ENCODE measurements at regions not wholly inside any gene's neighbourhood (a gene's known extent, or its start where the extent isn't known, plus 50 kb on each side); places are given as distances from the start of the nearest gene placed in this dataset.

GRCh38 chr5:56633950-56634349 is 181.4 kb upstream of the MAP3K1 start:
- H3K36me3 Mint-ChIP-seq (ENCODE audit: insufficient read depth in 1 of 3, low read depth in 3 of 3), result peaks cover 7 to 13% (median 12%) of the 10 kb centered on the region in 3 experiments
- H2BK12ac ChIP-seq (ENCODE audit: insufficient read length, low read depth, low read length), result no peak overlapping the region
- TF ChIP-seq, protein P1, sequence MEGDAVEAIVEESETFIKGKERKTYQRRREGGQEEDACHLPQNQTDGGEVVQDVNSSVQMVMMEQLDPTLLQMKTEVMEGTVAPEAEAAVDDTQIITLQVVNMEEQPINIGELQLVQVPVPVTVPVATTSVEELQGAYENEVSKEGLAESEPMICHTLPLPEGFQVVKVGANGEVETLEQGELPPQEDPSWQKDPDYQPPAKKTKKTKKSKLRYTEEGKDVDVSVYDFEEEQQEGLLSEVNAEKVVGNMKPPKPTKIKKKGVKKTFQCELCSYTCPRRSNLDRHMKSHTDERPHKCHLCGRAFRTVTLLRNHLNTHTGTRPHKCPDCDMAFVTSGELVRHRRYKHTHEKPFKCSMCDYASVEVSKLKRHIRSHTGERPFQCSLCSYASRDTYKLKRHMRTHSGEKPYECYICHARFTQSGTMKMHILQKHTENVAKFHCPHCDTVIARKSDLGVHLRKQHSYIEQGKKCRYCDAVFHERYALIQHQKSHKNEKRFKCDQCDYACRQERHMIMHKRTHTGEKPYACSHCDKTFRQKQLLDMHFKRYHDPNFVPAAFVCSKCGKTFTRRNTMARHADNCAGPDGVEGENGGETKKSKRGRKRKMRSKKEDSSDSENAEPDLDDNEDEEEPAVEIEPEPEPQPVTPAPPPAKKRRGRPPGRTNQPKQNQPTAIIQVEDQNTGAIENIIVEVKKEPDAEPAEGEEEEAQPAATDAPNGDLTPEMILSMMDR (conservative IDR thresholded peaks at IDR 0.05), result no peak
- no peak overlapping the region for H3K56ac ChIP-seq (ENCODE audit: insufficient read length, low read depth, low read length)
- no peak overlapping the region for H3K27ac Mint-ChIP-seq
- no peak overlapping the region for H3K27ac ChIP-seq (ENCODE audit: insufficient read length, low read depth, low read length)
- no peak for DNase-seq
- no peaks in the 10 kb centered on the region for H4K20me1 ChIP-seq (ENCODE audit: control insufficient read depth, insufficient read depth, insufficient read length)
- H3K9me3 ChIP-seq (ENCODE audit: control insufficient read depth, low read depth, low read length), result no peaks in the 10 kb centered on the region
- H3K4me3 Mint-ChIP-seq, result no peak overlapping the region
- no peak overlapping the region for H3K4me2 ChIP-seq (ENCODE audit: insufficient read depth, insufficient read length, low read length)
- no peaks in the 10 kb centered on the region for H3K27me3 ChIP-seq (ENCODE audit: insufficient read depth, low read length)
- no peaks in the 10 kb centered on the region for H3K79me2 ChIP-seq (ENCODE audit: insufficient read depth, low read length)
- H2BK15ac ChIP-seq (ENCODE audit: low read depth, low read length), result no peak overlapping the region
- H4K5ac ChIP-seq (ENCODE audit: insufficient read length, low read depth, low read length), result no peak overlapping the region
- no peak overlapping the region for H3K4ac ChIP-seq (ENCODE audit: low read depth, low read length)
- H3K9ac ChIP-seq (ENCODE audit: extremely low read depth, insufficient read length, low read length), result no peak overlapping the region
- H3K18ac ChIP-seq (ENCODE audit: insufficient read length, low read depth, low read length), result no peak overlapping the region
- no peak overlapping the region for H3K14ac ChIP-seq (ENCODE audit: insufficient read depth, low read length)
- no peak overlapping the region for H4K8ac ChIP-seq (replicated peaks; ENCODE audit: insufficient read length, low read depth, low read length)
- H3T11ph ChIP-seq (ENCODE audit: low read length), result no peak overlapping the region
- no CpG with 5 or more reads among the region's 1 CpG for WGBS (ENCODE audit: extremely low coverage, insufficient read length, low lambda C conversion rate)
- H2BK120ac ChIP-seq (ENCODE audit: low read depth, low read length, poor library complexity, severe bottlenecking), result no peak overlapping the region
- H2BK5ac ChIP-seq (ENCODE audit: insufficient read length, low read length), result no peak overlapping the region
- H4K91ac ChIP-seq (ENCODE audit: insufficient read length, low read depth, low read length), result no peak overlapping the region
- H3K23me2 ChIP-seq (ENCODE audit: insufficient read length, low read depth, low read length, poor library complexity, severe bottlenecking), result no peaks in the 10 kb centered on the region
- H2AK5ac ChIP-seq (ENCODE audit: insufficient read length, low read length), result no peak overlapping the region
- H2BK20ac ChIP-seq (ENCODE audit: low read depth, low read length, poor library complexity, severe bottlenecking), result no peak overlapping the region
- H3K79me1 ChIP-seq (ENCODE audit: insufficient read depth, low read depth, low read length, poor library complexity, severe bottlenecking), result no peaks in the 10 kb centered on the region
- H3K4me1 ChIP-seq (ENCODE audit: insufficient read depth, low read length), result peaks cover 6% of the 10 kb centered on the region; the same call in 1 of the 2 replicates
- peaks cover 24 to 29% of the 10 kb centered on the region in 2 experiments for H3K4me1 Mint-ChIP-seq
- no peaks in the 10 kb centered on the region for H3K27me3 Mint-ChIP-seq (ENCODE audit: low read depth)
- H3K23ac ChIP-seq (ENCODE audit: insufficient read length, low read depth, low read length), result no peak overlapping the region
- peaks cover 17% of the 10 kb centered on the region in 2 experiments for H3K9me3 Mint-ChIP-seq
- H2AFZ ChIP-seq (ENCODE audit: low read length), result no peak overlapping the region

All from H9 (cell line).